Adrenal gland (tissue), 9 donors: ENCODE measurements at regions not wholly inside any gene's neighbourhood (a gene's known extent, or its start where the extent isn't known, plus 50 kb on each side); places are given as distances from the start of the nearest gene placed in this dataset.

ENCODE experiments used
- DNase-seq, 7 donors: peaks; one replicate each; pipeline ENCODE4 v3.0.0-alpha.2; 2019 to 2020
- H3K27ac ChIP-seq, 5 donors: fragments of 200-600 bp; sonication (generic) in 4 of 5; 1 replicate in 3 of 5; 2 replicates in 2 of 5; pipeline versions ENCODE4 v1.5.1 to v1.8.0; 2016 to 2020; ENCODE audit warnings: mild to moderate bottlenecking in 1 of 5
- H3K27me3 ChIP-seq: fragments of 200-600 bp; 2 replicates; pipeline ENCODE4 v1.8.0; 2021
- H3K36me3 ChIP-seq, 2 donors: fragments of 200-600 bp; replicated peaks in 1 of 2; 1 replicate in 1 of 2; 2 replicates in 1 of 2; pipeline versions ENCODE4 v1.5.1 to v1.8.0; 2018 to 2022
- H3K4me1 ChIP-seq, 2 donors: fragments of 200-600 bp; replicated peaks in 1 of 2; 1 replicate in 1 of 2; 2 replicates in 1 of 2; pipeline versions ENCODE4 v1.5.1 to v1.8.0; 2018 to 2021
- H3K4me3 ChIP-seq, 4 donors: fragments of 200-600 bp; sonication (generic) in 3 of 4; one replicate each; pipeline ENCODE4 v1.5.1; 2016 to 2018
- H3K9me3 ChIP-seq, 3 donors: fragments of 200-600 bp; sonication (generic) in 1 of 3; replicated peaks in 1 of 3; 1 replicate in 2 of 3; 2 replicates in 1 of 3; pipeline versions ENCODE4 v1.5.1 to v1.8.0; 2016 to 2021
- POLR2A ChIP-seq, 2 donors: fragments of 450-650 bp; IDR thresholded peaks; one replicate each; pipeline ENCODE4 v1.6.1; 2017; ENCODE audit warnings: antibody characterized with exemption in 2 of 2, mild to moderate bottlenecking in 2 of 2, moderate library complexity in 1 of 2
- WGBS, 4 donors: extraction: QIAGEN DNeasy Blood & Tissue Kit in 2 of 4; methylation state at CpG; one replicate each; pipeline versions ENCODE4 v1.1.5 to v1.1.7; 2013 to 2017; 5-methylcytosine and 5-hydroxymethylcytosine counted together
- intact Hi-C, 2 donors: fragments of 100-400 bp; cut with DNase I; formaldehyde crosslinking; loops; one replicate each; pipeline versions ENCODE4 v1.14.1 to v1.15.0; 2022 to 2023
- TF ChIP-seq, protein P1 (sequence below), 6 experiments: fragments of 450-650 bp in 4 of 6; fragments of 200-600 bp in 2 of 6; sonication (generic) in 1 of 6; IDR thresholded peaks; 1 replicate in 5 of 6; 2 replicates in 1 of 6; pipeline versions ENCODE4 v1.5.1 to v1.8.0; 2016 to 2021; ENCODE audit warnings: antibody characterized with exemption in 6 of 6, mild to moderate bottlenecking in 2 of 6, moderate library complexity in 1 of 6
- donor health status: healthy with polysubstance abuse.
- donor health status: Bipolar disorder and iron deficiency.
- donor health status: DM: yes; HTN: yes; CAD: no.
- donor health status: DM: no; HTN: no; CAD: no.
- donor health status: DM: no; HTN: no; CAD: no.

- DNase-seq: no peak
- H3K4me3 ChIP-seq: no peak overlapping the region
- H3K27ac ChIP-seq: no peak overlapping the region
- no peaks in the 10 kb centered on the region for H3K9me3 ChIP-seq
- H3K4me1 ChIP-seq: no peaks in the 10 kb centered on the region
- no peak for TF ChIP-seq POLR2A (IDR thresholded peaks at IDR 0.05)
- TF ChIP-seq, protein P1, sequence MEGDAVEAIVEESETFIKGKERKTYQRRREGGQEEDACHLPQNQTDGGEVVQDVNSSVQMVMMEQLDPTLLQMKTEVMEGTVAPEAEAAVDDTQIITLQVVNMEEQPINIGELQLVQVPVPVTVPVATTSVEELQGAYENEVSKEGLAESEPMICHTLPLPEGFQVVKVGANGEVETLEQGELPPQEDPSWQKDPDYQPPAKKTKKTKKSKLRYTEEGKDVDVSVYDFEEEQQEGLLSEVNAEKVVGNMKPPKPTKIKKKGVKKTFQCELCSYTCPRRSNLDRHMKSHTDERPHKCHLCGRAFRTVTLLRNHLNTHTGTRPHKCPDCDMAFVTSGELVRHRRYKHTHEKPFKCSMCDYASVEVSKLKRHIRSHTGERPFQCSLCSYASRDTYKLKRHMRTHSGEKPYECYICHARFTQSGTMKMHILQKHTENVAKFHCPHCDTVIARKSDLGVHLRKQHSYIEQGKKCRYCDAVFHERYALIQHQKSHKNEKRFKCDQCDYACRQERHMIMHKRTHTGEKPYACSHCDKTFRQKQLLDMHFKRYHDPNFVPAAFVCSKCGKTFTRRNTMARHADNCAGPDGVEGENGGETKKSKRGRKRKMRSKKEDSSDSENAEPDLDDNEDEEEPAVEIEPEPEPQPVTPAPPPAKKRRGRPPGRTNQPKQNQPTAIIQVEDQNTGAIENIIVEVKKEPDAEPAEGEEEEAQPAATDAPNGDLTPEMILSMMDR (IDR thresholded peaks at IDR 0.05): no peak
- H3K27me3 ChIP-seq: no peaks in the 10 kb centered on the region
- WGBS, 4 donors: 84 to 92% (median 88%) methylated on average over 7 of the region's 7 CpGs
- intact Hi-C loops: no loop called here
- no peaks in the 10 kb centered on the region for H3K36me3 ChIP-seq
Observed at GRCh38 chr9:99515895-99516656, 294.0 kb downstream of the SEC61B start.

DNA sequence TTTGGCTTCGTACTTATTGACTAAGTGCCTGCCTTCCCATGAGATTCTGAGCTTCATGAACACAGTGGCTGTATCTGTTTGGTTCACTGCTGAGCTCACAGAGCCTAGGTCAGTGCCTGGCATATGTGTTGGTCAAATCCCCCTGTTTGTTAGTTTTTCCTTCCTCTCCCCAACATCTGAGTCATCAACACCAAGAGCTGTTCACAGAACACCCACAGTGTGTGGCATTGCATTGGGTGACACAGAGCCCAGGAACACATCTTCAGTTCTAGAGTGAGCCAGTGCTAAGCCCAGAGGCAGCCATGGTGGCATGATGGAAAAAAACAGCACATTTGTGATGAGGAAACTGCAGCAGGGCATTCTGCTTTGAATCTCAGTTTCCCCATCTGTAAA is 294.6 kb downstream of the SEC61B start:
- H3K4me1 ChIP-seq: no peaks in the 10 kb centered on the region
- no peaks in the 10 kb centered on the region for H3K9me3 ChIP-seq
- intact Hi-C loops: no loop called here
- H3K27me3 ChIP-seq: no peaks in the 10 kb centered on the region
- TF ChIP-seq POLR2A (IDR thresholded peaks at IDR 0.05): no peak
- H3K36me3 ChIP-seq: no peaks in the 10 kb centered on the region
- H3K4me3 ChIP-seq: no peak overlapping the region
- DNase-seq: no peak
- 87 to 100% (median 92%) methylated on average over 1 of the region's 1 CpG for WGBS, 4 donors
- H3K27ac ChIP-seq: no peak overlapping the region

DNA sequence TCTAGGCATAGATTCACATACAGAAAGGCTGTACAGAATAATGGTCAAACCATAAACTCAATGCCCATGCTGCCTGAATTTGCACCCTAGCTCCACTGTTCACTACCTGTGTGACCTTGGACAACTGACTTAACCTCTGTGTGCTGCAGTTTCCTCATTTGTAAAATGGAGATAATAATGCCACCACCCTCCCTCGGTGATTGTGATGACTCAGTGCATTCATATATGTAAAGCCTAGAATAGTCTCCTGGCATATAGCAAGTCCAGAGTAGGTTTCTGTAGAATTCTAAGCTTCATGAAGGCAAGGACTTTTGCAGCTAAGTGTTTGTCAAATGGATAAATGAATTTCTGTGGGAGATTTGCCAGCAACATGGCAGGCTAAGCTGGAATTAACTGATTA is 297.8 kb upstream of the NR4A3 start:
- WGBS, 4 donors: 71 to 100% (median 83%) methylated on average over 1 of the region's 1 CpG
- H3K4me3 ChIP-seq: no peak overlapping the region
- no peaks in the 10 kb centered on the region for H3K9me3 ChIP-seq
- H3K4me1 ChIP-seq: no peaks in the 10 kb centered on the region
- intact Hi-C loops: no loop called here
- H3K36me3 ChIP-seq: no peaks in the 10 kb centered on the region
- no peak overlapping the region for H3K27ac ChIP-seq
- DNase-seq: no peak
- TF ChIP-seq, protein P1 (IDR thresholded peaks at IDR 0.05): no peak
- TF ChIP-seq POLR2A (IDR thresholded peaks at IDR 0.05): no peak
- no peaks in the 10 kb centered on the region for H3K27me3 ChIP-seq

- Histone ChIP-seq H3K36me3 (no peaks in the 10 kb centered on the region), H3K27me3 (no peaks in the 10 kb centered on the region), H3K27ac (no peak overlapping the region), H3K4me3 (no peak overlapping the region), H3K9me3 (no peaks in the 10 kb centered on the region), H3K4me1 (no peaks in the 10 kb centered on the region)
- TF ChIP-seq, protein P1 (IDR thresholded peaks at IDR 0.05): no peak
- TF ChIP-seq POLR2A (IDR thresholded peaks at IDR 0.05): no peak
- WGBS, 4 donors: 84 to 91% (median 86%) methylated on average over 5 of the region's 5 CpGs
- no peak for DNase-seq
- intact Hi-C loops: no loop called here
Observed at GRCh38 chr9:99531313-99531712, 290.4 kb upstream of the NR4A3 start.

DNA sequence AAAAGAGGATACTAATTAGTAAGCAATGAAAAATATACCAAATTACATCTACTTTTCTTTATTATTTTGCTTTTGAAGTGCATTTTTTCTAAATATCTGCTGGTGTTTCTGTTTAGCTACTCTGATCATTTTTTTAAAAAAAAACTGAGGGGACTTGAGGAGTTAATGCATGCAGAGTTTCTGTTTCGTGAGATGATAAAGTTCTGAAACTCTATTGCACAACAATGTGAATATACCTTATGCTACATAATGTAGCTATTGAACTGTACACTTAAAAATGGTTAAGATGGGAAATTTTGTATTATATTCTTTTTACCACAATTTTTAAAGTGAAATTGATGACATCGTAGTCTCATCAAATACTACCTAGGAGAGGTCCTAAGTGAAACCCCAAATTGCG is 288.3 kb upstream of the NR4A3 start:
- 83 to 94% (median 90%) methylated on average over 3 of the region's 3 CpGs for WGBS, 4 donors
- intact Hi-C loops: no loop called here
- no peaks in the 10 kb centered on the region for H3K36me3 ChIP-seq
- TF ChIP-seq POLR2A (IDR thresholded peaks at IDR 0.05): no peak
- TF ChIP-seq, protein P1 (IDR thresholded peaks at IDR 0.05): no peak
- no peaks in the 10 kb centered on the region for H3K4me1 ChIP-seq
- H3K27me3 ChIP-seq: no peaks in the 10 kb centered on the region
- no peak overlapping the region for H3K27ac ChIP-seq
- no peak overlapping the region for H3K4me3 ChIP-seq
- DNase-seq: no peak
- no peaks in the 10 kb centered on the region for H3K9me3 ChIP-seq
